Pulmonary artery endothelial cell (primary cell): ENCODE measurements at regions not wholly inside any gene's neighbourhood (a gene's known extent, or its start where the extent isn't known, plus 50 kb on each side); places are given as distances from the start of the nearest gene placed in this dataset.
"Not testable (repeated sequence)": the region's sequence is repeated elsewhere in the genome, so short reads cannot be mapped to it uniquely, and the experiment has no call there.

ENCODE experiments used
- DNase-seq: peaks from one replicate; pipeline ENCODE4 v3.0.0-alpha.2; 2011; ENCODE audit warnings: low read depth, low spot score

- no peak for DNase-seq
Measured at GRCh38 chr4:160286051-160286450, 1183.2 kb downstream of the RAPGEF2 start.

- no peak for DNase-seq
Measured at GRCh38 chr4:160296476-160296875, 1193.6 kb downstream of the RAPGEF2 start.

DNA sequence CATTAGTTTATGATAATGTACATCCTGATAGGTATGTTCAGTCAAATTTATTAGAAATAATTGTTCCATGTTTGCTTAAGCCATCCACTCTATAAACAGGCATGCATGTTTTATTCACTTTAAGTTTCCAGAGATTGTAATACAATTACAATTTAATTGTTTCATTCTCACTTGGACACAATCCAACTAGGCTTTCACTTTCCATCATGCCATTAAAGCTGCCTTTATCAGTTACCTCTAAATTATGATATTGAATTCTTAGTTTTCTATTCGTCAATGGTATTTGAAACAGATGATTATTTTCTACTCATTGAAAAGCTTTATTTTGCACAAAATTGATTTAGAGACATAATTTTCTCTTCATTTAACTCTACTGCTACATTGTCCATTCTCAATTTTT, 1196.3 kb downstream of the RAPGEF2 start:
- no peak for DNase-seq

DNA sequence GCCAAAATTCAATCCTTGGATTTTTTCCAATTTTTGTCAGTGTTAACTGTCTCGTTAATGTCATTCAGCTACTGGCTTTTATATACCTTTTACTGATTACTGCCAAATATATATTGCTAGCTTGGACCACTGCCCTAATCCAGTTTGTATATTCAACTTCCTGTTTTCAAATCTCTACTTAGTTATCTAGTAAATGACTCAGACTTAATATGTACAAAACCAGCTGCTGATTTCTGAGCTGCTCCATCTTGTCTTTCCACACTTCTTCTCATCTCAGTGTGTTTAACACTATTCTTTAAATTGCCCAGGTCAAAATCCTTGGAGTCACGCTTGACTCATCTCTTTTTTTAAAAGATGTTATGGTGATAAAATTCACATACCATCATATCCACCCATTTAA, 1196.7 kb downstream of the RAPGEF2 start:
- no peak for DNase-seq

- no peak for DNase-seq
Measured at GRCh38 chr4:160316036-160316435, 1213.2 kb downstream of the RAPGEF2 start.

GRCh38 chr4:160318567-160319220, 1215.8 kb downstream of the RAPGEF2 start:
- DNase-seq, result no peak

- DNase-seq, result no peak
Measured at GRCh38 chr4:160319221-160319867, 1216.5 kb downstream of the RAPGEF2 start.

DNA sequence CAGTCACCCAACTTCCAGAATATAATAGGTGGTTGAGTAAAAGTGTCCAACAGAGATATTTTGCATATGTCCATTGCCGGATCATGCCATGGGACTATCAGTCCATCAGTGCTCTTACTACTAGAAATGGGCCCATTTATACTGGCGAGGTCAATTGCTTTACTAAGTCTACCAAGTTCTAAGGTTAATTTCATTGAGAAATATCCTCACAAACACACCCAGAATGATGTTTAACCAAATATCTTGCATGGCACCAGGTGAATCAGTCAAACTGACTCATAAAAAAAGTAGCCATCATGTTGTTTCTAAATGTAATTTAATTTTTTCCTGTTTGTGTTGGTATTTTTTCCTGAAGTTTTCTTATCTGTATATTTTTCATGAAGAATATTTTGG, 1217.0 kb downstream of the RAPGEF2 start:
- no peak for DNase-seq

DNA sequence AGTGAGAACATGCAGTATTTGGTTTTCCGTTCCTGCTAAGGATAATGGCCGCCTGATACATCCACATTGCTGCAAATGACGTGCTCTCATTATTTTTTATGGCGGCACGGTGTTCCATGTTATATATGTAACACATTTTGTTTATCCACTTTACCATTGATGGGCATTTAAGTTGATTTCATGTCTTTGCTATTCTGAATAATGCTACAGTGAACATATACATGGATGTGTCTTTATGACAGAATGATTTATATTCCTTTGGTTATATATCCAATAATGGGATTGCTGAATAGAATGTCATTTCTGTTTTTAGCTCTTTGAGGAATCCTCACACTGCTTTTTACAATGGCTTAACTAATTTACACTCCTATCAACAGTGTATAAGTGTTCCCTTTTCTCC, 1223.2 kb downstream of the RAPGEF2 start:
- DNase-seq, result no peak

GRCh38 chr4:160347197-160347596, 1244.3 kb downstream of the RAPGEF2 start:
- no peak for DNase-seq

GRCh38 chr4:160350944-160351343, 1248.1 kb downstream of the RAPGEF2 start:
- no peak for DNase-seq

DNA sequence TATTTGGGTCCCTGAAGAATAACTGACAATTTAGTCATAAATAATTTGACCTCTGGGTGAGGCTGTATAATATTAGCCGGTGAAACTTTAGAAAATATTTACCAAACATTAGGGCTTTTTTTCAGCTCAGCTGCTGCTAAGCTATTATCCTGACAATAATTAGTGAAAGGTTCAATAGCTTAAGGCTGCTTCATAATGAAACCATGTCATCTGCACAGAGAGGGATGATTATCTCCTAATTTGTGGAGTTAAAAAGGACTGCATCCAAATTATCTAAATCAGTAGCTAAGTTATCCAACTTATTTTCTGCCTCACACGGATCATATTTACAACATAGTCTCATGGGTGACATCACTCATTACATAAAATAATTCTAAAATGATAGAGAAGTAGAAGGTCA, 1249.8 kb downstream of the RAPGEF2 start:
- DNase-seq, result no peak

DNA sequence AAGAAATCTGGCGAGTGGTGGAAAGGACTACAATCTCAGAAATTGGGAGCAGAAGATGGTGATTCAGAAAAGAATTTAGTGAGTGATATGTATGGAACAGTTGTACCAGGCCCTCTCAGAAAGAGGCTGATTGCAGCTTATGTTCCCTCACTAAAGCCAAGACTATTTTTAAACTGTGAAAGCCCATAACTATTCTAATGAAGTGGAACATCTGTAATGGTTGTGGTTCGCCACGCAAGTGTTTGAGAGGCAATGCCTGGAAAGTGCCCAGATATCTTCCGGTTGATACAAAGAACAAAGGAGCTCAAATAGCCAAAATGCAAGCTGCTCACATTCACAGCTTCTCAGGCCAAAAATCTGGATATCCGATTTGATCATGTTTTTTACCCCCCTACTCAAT, 1250.7 kb downstream of the RAPGEF2 start:
- DNase-seq, result no peak

- DNase-seq, result no peak
Measured at GRCh38 chr4:160362478-160362877, 1259.6 kb downstream of the RAPGEF2 start.

GRCh38 chr4:160364217-160364616, 1261.3 kb downstream of the RAPGEF2 start:
- DNase-seq, result no peak

GRCh38 chr4:160364665-160365064, 1261.8 kb downstream of the RAPGEF2 start:
- not testable (repeated sequence) for DNase-seq

DNA sequence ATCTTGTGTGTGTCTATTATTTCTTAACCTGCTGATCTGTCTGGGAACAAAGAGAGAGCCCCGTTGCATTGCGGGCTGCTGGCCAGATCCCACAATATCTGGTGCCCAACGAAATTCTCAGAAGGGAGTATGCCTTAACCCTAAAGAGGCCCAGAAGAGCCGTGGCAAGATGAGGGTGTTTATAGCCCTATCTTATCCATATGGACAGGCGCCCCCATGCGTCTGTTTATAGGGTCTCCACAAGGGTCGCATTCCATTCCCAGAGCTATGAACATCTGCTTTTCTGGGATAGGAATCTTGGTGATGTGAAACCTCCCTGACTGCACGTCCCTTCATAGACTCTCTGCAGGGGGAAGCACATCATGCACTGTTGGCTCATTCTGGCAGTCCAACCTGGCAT, 1262.5 kb downstream of the RAPGEF2 start:
- DNase-seq, result not testable (repeated sequence)

GRCh38 chr4:160370046-160370445, 1267.2 kb downstream of the RAPGEF2 start:
- DNase-seq, result no peak

- no peak for DNase-seq
Measured at GRCh38 chr4:160371446-160371845, 1268.6 kb downstream of the RAPGEF2 start.

DNA sequence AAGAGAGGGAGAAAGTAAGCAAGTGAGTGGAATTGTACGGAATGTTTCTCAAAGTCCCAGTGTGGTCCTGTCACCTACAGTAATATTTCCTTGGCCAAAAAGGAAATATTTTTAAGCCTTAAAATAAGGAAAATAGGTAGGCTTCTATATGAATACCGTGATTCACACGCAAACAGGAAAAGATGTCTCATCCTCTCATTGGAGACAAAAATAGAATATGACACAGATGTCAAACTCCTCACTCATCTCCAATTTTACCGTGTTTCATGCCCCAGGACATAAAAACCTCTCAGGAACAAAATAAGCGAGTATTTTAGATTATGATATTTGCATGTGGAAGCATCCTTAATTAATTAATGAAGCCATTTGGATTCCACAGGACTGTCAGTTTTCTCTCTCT, 1269.5 kb downstream of the RAPGEF2 start:
- DNase-seq, result no peak

DNA sequence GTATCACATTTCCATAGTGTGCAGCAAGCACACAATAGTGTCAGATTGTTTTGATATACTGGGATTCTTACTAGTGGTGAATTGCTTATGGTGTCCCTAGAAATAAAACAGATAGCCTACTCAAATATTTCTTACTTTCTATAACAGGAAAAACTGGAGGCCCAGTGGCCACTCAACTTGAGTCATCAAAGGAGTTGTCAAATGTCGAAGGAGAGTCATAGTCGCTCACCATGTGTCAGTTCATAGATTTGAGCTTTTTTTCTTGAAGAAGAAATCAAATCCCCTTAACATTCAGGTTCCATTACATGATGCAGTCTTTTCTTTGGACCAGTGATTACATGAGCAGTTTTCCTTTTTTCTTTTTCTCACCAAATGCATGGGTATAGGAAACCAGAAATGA, 1271.0 kb downstream of the RAPGEF2 start:
- no peak for DNase-seq

GRCh38 chr4:160375772-160376452, 1273.0 kb downstream of the RAPGEF2 start:
- DNase-seq, result no peak

GRCh38 chr4:160386846-160387245, 1284.0 kb downstream of the RAPGEF2 start:
- no peak for DNase-seq
